GM19463 (cell line): ENCODE measurements at regions not wholly inside any gene's neighbourhood (a gene's known extent, or its start where the extent isn't known, plus 50 kb on each side); places are given as distances from the start of the nearest gene placed in this dataset.

Experiments used
- ATAC-seq: cut with Tn5 transposase; IDR thresholded peaks from one replicate; pipeline ENCODE4 v1.9.1; 2021; ENCODE audit warnings: mild to moderate bottlenecking, moderate library complexity; ENCODE audit not compliant: unreplicated experiment

- no peak for ATAC-seq
Measured at GRCh38 chr2:45074713-45075112, 65.5 kb upstream of the SIX2 start.

GRCh38 chr2:45072862-45073237, 63.6 kb upstream of the SIX2 start:
- no peak for ATAC-seq

- ATAC-seq: no peak
Measured at GRCh38 chr2:45072064-45072861, 63.0 kb upstream of the SIX2 start.

GRCh38 chr2:45070113-45070652, 60.9 kb upstream of the SIX2 start:
- ATAC-seq: no peak

- ATAC-seq: no peak
Measured at GRCh38 chr2:45069684-45070083, 60.4 kb upstream of the SIX2 start.

GRCh38 chr2:45068571-45069140, 59.4 kb upstream of the SIX2 start:
- no peak for ATAC-seq

- ATAC-seq: no peak
Measured at GRCh38 chr2:45067859-45068570, 58.8 kb upstream of the SIX2 start.
